ENCODE measurements at regions not wholly inside any gene's neighbourhood (a gene's known extent, or its start where the extent isn't known, plus 50 kb on each side); places are given as distances from the start of the nearest gene placed in this dataset.
"Not testable (repeated sequence)": the region's sequence is repeated elsewhere in the genome, so short reads cannot be mapped to it uniquely, and the experiment has no call there.

GRCh38 chr10:109215291-109216075 is 707.8 kb downstream of the XPNPEP1 start:
- no peak overlapping the region for H3K4me3 Mint-ChIP-seq
- no peak overlapping the region for H3K27ac Mint-ChIP-seq
- H3K4me1 Mint-ChIP-seq (ENCODE audit: unreplicated experiment) = no peaks in the 10 kb centered on the region
- peaks cover 6% of the 10 kb centered on the region for H3K9me3 Mint-ChIP-seq
- H3K36me3 Mint-ChIP-seq = no peaks in the 10 kb centered on the region
- no peak for TF ChIP-seq CTCF (conservative IDR thresholded peaks at IDR 0.05)
- DNase-seq (ENCODE audit: extremely low spot score, unreplicated experiment) = no peak
- no peaks in the 10 kb centered on the region for H3K27me3 Mint-ChIP-seq

DNA sequence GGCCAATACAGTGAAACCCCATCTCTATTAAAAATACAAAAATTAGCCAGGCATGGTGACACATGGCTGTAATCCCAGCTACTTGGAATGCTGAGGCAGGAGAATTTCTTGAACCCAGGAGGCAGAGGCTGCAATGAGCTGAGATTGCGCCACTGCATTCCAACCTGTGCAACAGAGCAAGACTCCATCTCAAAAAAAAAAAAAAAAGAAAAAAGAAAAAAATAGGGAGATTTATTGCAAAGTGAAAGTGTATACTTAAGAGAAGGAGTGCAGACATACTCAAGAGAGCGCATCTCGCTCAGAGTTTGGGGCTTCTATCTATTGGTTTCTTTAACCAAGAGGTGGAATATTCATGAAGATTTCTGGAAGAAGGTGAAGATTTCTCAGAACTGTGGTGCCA is 708.4 kb downstream of the XPNPEP1 start:
- H3K36me3 Mint-ChIP-seq; H3K27me3 Mint-ChIP-seq; H3K27ac Mint-ChIP-seq; H3K4me3 Mint-ChIP-seq; DNase-seq (ENCODE audit: extremely low spot score, unreplicated experiment); H3K4me1 Mint-ChIP-seq (ENCODE audit: unreplicated experiment); H3K9me3 Mint-ChIP-seq: not testable (repeated sequence)

- H3K9me3 Mint-ChIP-seq = peaks cover 6% of the 10 kb centered on the region
- H3K4me1 Mint-ChIP-seq (ENCODE audit: unreplicated experiment) = no peaks in the 10 kb centered on the region
- H3K36me3 Mint-ChIP-seq = no peaks in the 10 kb centered on the region
- no peak overlapping the region for H3K27ac Mint-ChIP-seq
- TF ChIP-seq CTCF (conservative IDR thresholded peaks at IDR 0.05) = no peak
- no peaks in the 10 kb centered on the region for H3K27me3 Mint-ChIP-seq
- DNase-seq (ENCODE audit: extremely low spot score, unreplicated experiment) = no peak
- no peak overlapping the region for H3K4me3 Mint-ChIP-seq
Observed at GRCh38 chr10:109207361-109207760, 716.0 kb downstream of the XPNPEP1 start.

GRCh38 chr10:109205929-109206585 is 717.3 kb downstream of the XPNPEP1 start:
- no peaks in the 10 kb centered on the region for H3K36me3 Mint-ChIP-seq

GRCh38 chr10:109203646-109204353 is 719.5 kb downstream of the XPNPEP1 start:
- Mint-ChIP-seq H3K27me3 (no peaks in the 10 kb centered on the region), H3K4me1 (ENCODE audit: unreplicated experiment) (no peaks in the 10 kb centered on the region), H3K36me3 (no peaks in the 10 kb centered on the region), H3K9me3 (no peaks in the 10 kb centered on the region), H3K4me3 (no peak overlapping the region), H3K27ac (no peak overlapping the region)
- DNase-seq (ENCODE audit: extremely low spot score, unreplicated experiment) = no peak
- TF ChIP-seq CTCF (conservative IDR thresholded peaks at IDR 0.05) = no peak

More at GRCh38 chr10:109205929-109206585, 717.3 kb downstream of the XPNPEP1 start:
- H3K27me3 Mint-ChIP-seq = no peaks in the 10 kb centered on the region
- DNase-seq (ENCODE audit: extremely low spot score, unreplicated experiment) = no peak
- TF ChIP-seq CTCF (conservative IDR thresholded peaks at IDR 0.05) = no peak
- no peaks in the 10 kb centered on the region for H3K4me1 Mint-ChIP-seq (ENCODE audit: unreplicated experiment)
- H3K9me3 Mint-ChIP-seq = peaks cover 4% of the 10 kb centered on the region
- H3K27ac Mint-ChIP-seq = no peak overlapping the region
- no peak overlapping the region for H3K4me3 Mint-ChIP-seq

GRCh38 chr10:109202111-109202510 is 721.2 kb downstream of the XPNPEP1 start:
- Mint-ChIP-seq H3K36me3 (no peaks in the 10 kb centered on the region), H3K9me3 (no peaks in the 10 kb centered on the region), H3K4me3 (no peak overlapping the region), H3K4me1 (ENCODE audit: unreplicated experiment) (no peaks in the 10 kb centered on the region), H3K27ac (no peak overlapping the region), H3K27me3 (no peaks in the 10 kb centered on the region)
- TF ChIP-seq CTCF (conservative IDR thresholded peaks at IDR 0.05) = no peak
- DNase-seq (ENCODE audit: extremely low spot score, unreplicated experiment) = no peak

Data from type B pancreatic cell (in vitro differentiated cells).